Right lobe of liver (tissue), 4 donors: ENCODE measurements at regions not wholly inside any gene's neighbourhood (a gene's known extent, or its start where the extent isn't known, plus 50 kb on each side); places are given as distances from the start of the nearest gene placed in this dataset.

ENCODE experiments used
- CTCF ChIP-seq, 4 donors: fragments of 200-600 bp in 3 of 4; fragments of 450-650 bp in 1 of 4; IDR thresholded peaks; one replicate each; pipeline versions ENCODE4 v1.5.1 to v1.8.0; 2016 to 2022; ENCODE audit warnings: antibody characterized with exemption in 4 of 4, mild to moderate bottlenecking in 2 of 4
- POLR2A ChIP-seq: fragments of 450-650 bp; IDR thresholded peaks from one replicate; pipeline ENCODE4 v1.6.1; 2017; ENCODE audit warnings: antibody characterized with exemption, mild to moderate bottlenecking
- donor health status: DM: no; HTN: no; CAD: no.
- donor health status: DM: no; HTN: no; CAD: no.
- donor health status: DM: no; HTN: yes; CAD: no.

- no peak for TF ChIP-seq CTCF (IDR thresholded peaks at IDR 0.05)
- no peak for TF ChIP-seq POLR2A
Observed at GRCh38 chr6:169117663-169118062, 136.0 kb downstream of the THBS2 start.
